IgD-negative memory B cell (primary cell): ENCODE measurements at regions not wholly inside any gene's neighbourhood (a gene's known extent, or its start where the extent isn't known, plus 50 kb on each side); places are given as distances from the start of the nearest gene placed in this dataset.

Experiments used
- H3K27ac Mint-ChIP-seq, 3 donors: one replicate each; pipeline ENCODE4 v1.8.0; 2020 to 2022; ENCODE audit warnings: mild to moderate bottlenecking in 3 of 3, mixed read lengths in 3 of 3, moderate library complexity in 1 of 3
- H3K27me3 Mint-ChIP-seq: one replicate; pipeline ENCODE4 v1.8.0; 2021; ENCODE audit warnings: mixed read lengths
- H3K36me3 Mint-ChIP-seq: one replicate; pipeline ENCODE4 v1.8.0; 2020; ENCODE audit warnings: mild to moderate bottlenecking, mixed read lengths
- H3K4me1 Mint-ChIP-seq, 3 donors: one replicate each; pipeline ENCODE4 v1.8.0; 2020 to 2022; ENCODE audit warnings: mixed read lengths in 3 of 3, mild to moderate bottlenecking in 1 of 3
- H3K4me3 Mint-ChIP-seq, 4 donors: one replicate each; pipeline ENCODE4 v1.8.0; 2020 to 2022; ENCODE audit warnings: mild to moderate bottlenecking in 4 of 4, mixed read lengths in 4 of 4, moderate library complexity in 3 of 4
- H3K9me3 Mint-ChIP-seq, 3 donors: one replicate each; pipeline ENCODE4 v1.8.0; 2020 to 2021; ENCODE audit warnings: mixed read lengths in 3 of 3, mild to moderate bottlenecking in 1 of 3

DNA sequence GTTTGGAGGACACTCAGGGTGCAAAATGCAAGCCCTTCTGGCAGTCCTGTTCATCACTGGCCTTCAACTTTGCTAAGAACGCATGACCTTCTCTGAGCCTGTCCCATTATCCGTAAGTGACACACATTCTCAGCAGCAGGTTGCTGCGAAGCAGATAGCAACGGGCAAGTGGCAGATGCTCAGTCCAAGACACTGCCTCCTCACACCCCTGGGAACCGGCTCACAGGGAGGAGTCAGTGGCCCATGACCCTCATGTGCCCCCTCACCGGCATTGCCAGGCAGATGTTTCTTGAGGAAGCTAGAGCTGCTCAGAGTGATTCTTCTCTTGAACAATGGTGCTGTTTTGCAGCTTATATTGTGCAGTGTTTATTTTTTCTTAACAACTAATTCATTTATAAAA, 737.2 kb upstream of the HS6ST1 start:
- Mint-ChIP-seq H3K27ac (no peak overlapping the region), H3K4me1 (no peaks in the 10 kb centered on the region), H3K36me3 (no peaks in the 10 kb centered on the region), H3K4me3 (no peak overlapping the region), H3K9me3 (peaks cover 0 to 2% (median 0%) of the 10 kb centered on the region in 3 donors), H3K27me3 (peaks cover 6% of the 10 kb centered on the region)

- H3K4me3 Mint-ChIP-seq, result peak overlapping the region in 1 of 4 donors; percentile 79
- H3K27ac Mint-ChIP-seq, result no peak overlapping the region
- H3K4me1 Mint-ChIP-seq, result no peaks in the 10 kb centered on the region
- peaks cover 2% of the 10 kb centered on the region for H3K27me3 Mint-ChIP-seq
- no peaks in the 10 kb centered on the region for H3K36me3 Mint-ChIP-seq
- H3K9me3 Mint-ChIP-seq, result no peaks in the 10 kb centered on the region
Observed at GRCh38 chr2:129056309-129056958, 737.8 kb upstream of the HS6ST1 start.

DNA sequence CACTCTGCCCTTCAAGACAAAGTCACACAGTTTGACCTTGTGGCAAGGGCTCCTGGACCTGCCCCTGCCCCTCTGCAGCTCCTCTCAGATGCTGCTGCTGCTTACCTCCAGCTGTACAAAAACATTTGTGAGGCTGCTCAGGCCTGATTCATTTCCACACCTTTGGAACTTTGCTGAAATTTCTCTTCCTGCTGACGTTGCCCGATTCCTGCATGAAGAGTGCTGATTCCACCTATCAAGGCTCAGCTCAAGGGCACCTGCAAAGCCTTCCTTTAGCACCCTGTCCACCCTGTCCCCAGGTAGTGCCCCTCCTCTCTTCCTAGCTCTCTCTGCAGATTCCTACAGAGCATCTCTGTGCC, 738.3 kb upstream of the HS6ST1 start:
- Mint-ChIP-seq H3K27me3 (peaks cover 2% of the 10 kb centered on the region), H3K9me3 (no peaks in the 10 kb centered on the region), H3K4me3 (peak overlapping the region in 1 of 4 donors; percentile 79), H3K27ac (no peak overlapping the region), H3K4me1 (no peaks in the 10 kb centered on the region), H3K36me3 (no peaks in the 10 kb centered on the region)

DNA sequence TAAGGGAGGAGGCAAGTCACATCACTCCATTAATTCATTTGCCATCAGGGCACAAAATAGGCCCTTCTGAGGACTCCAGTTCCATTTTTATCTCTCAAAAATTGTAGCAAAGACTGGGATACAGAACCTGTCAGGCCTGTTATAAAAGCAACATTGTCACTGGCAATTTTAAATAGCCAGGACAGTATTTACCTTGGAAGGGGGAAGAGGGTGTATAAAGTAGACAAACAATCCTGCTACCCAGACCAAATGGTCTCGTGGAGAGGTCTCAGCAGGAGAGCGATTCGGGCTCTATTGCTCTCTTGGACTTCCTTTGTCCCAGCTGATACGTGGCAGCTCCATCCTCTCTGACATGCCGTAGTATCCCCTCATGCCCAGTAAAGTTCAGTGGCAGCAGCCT, 740.3 kb upstream of the HS6ST1 start:
- Mint-ChIP-seq H3K27ac (no peak overlapping the region), H3K27me3 (no peaks in the 10 kb centered on the region), H3K9me3 (no peaks in the 10 kb centered on the region), H3K36me3 (no peaks in the 10 kb centered on the region), H3K4me1 (no peaks in the 10 kb centered on the region), H3K4me3 (no peak overlapping the region)

DNA sequence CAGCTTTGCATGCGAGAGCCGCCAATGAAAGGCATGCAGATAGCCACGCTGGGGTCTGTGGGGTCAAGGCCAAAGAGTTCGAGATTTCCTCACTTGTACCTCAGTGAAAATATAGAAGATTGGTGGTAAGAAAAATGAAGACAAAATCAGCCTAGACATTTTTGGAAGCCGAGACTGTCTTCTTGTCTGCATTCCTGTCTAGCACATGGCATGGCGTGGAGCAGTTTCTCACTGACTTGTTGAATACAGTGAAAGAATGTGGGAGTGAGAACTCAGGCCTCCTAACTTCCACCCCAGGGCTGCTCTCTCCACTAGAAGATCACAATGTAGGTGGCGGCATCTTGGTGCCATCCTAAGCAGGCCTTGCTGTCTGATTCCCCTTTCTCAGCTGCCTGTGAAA, 740.8 kb upstream of the HS6ST1 start:
- H3K27me3 Mint-ChIP-seq, result no peaks in the 10 kb centered on the region

DNA sequence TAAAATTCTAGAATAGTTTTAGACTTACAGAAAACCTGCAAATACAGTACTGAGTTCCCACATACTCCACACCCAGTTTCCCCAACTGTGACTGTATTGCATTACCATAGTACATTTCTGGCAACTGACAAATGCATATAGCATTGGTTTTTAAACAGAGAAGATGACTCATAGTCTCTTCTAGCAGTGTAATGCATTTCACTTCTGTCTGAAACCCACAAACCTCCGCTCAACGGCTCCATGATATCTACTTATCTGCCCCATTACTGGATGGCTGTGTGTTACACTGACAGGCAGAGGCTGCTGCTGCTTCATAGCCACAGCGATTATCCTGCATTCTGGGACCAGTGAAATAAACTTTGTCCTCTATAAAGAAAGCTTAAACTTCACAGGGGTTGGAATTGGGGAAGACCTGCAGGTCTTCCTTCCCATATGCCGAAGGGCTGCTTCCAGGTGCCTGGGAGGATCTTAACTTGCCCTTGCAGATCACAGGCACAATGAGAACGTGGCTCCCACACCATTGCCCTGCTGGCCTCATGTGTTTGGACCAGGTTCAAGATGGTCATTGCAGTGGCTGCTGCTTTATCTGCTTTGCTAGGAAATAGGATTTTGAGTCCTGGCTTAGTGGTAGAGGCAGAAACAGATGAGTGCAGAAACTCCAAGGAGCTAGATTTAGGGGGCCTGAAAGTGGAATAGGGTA, 742.6 kb upstream of the HS6ST1 start:
- Mint-ChIP-seq H3K9me3 (no peaks in the 10 kb centered on the region), H3K36me3 (no peaks in the 10 kb centered on the region), H3K27me3 (no peaks in the 10 kb centered on the region), H3K27ac (peak overlapping the region in 1 of 3 donors; percentile 9), H3K4me3 (no peak overlapping the region), H3K4me1 (no peaks in the 10 kb centered on the region)

More for the DNA sequence above, 740.8 kb upstream of the HS6ST1 start:
- no peaks in the 10 kb centered on the region for H3K36me3 Mint-ChIP-seq
- no peaks in the 10 kb centered on the region for H3K9me3 Mint-ChIP-seq
- no peaks in the 10 kb centered on the region for H3K4me1 Mint-ChIP-seq
- no peak overlapping the region for H3K4me3 Mint-ChIP-seq
- no peak overlapping the region for H3K27ac Mint-ChIP-seq

DNA sequence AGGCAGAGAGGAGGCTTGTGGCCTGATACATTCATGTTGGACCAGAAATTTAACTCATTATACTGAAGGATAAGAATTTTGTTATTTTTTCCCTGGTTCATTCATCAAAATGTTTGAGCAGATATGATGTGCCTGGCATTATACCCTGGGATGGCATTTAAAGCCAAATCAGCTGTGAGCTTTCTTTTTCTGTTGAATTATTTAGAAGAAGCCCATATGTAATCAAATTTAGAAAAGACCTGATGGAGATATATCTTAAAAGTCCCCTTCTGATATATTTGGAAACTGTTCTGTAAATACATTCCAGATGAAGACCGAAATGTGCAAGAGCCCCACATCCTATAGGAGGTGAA, 743.1 kb upstream of the HS6ST1 start:
- H3K4me1 Mint-ChIP-seq, result no peaks in the 10 kb centered on the region
- H3K4me3 Mint-ChIP-seq, result no peak overlapping the region
- no peak overlapping the region for H3K27ac Mint-ChIP-seq
- no peaks in the 10 kb centered on the region for H3K9me3 Mint-ChIP-seq
- no peaks in the 10 kb centered on the region for H3K27me3 Mint-ChIP-seq
- no peaks in the 10 kb centered on the region for H3K36me3 Mint-ChIP-seq

DNA sequence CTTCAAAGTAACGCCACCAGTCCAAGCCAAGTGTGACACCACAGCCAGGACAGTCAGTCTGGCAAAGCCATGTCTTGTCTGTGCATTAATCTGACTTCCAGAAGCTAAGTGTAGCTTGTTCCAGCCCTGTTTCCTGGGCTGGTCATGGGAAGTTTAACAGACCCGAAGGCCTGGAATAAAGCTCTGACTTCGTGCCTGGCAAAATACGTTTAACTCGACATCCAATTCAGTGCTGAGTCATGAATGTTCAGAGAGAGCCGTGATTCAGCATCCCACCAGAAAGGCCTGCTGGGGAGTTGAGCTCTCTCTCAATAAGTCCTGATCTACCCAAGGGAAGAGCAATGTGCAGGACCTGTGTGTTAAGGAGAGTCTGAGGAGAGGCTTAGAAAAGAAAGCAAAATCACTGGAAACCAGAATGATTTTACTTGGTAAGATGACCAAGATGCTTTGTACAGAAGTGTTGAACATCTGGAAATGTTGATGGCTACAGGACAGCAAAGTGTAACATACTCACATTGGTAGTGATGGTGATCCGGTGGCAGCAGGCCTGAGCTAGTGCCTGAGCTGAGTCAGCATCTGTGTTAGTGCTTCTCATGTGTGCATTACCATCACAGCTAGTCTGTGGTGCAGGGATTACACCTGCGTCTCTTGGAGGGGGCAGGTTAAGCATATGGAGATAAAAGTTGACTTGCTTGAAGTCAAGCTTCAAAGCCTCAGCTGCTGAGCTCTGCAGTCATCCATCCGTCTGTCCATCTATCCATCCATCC, 743.7 kb upstream of the HS6ST1 start:
- Mint-ChIP-seq H3K36me3 (no peaks in the 10 kb centered on the region), H3K4me3 (no peak overlapping the region), H3K27ac (no peak overlapping the region), H3K9me3 (no peaks in the 10 kb centered on the region), H3K4me1 (no peaks in the 10 kb centered on the region), H3K27me3 (no peaks in the 10 kb centered on the region)

DNA sequence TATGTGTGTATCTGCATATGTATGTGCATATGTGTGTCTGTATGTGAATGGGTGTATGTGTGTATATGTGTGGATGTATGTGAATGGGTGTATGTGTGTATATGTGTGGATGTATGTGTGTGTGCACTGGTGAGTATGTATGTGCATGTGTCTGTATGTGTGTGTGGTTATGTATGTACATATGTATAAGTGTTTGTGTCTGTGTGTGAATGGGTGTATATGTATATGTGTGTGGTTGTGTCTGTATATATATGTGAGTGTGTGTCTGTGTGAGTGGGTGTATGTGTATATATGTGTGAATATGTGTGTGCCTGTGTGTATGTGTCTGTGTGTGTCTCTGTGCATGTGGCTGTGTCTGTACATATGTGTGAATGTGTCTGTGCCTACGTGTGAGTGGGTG, 748.4 kb upstream of the HS6ST1 start:
- Mint-ChIP-seq H3K27me3 (no peaks in the 10 kb centered on the region), H3K27ac (no peak overlapping the region), H3K9me3 (no peaks in the 10 kb centered on the region), H3K4me3 (no peak overlapping the region), H3K36me3 (no peaks in the 10 kb centered on the region), H3K4me1 (no peaks in the 10 kb centered on the region)

DNA sequence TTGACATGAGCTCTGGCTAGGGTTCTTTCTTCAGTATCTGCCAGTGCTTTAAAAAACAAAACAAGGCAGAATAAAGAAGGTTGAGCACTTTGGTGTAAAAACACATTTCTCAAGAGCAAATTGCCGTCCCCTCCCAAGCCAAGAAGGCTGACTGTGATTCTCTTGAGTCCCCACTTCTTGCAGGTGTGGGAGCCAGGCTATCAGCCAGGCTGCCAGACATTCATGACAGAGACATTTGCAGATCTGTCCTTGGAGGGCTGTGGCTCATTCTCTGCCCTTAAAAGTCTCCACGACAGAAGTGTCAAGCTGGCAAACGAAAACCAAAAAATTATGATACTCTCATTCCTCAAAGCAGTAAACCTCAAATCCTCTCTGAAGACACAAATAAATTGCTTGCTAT, 749.3 kb upstream of the HS6ST1 start:
- Mint-ChIP-seq H3K36me3 (no peaks in the 10 kb centered on the region), H3K4me1 (no peaks in the 10 kb centered on the region), H3K27ac (no peak overlapping the region), H3K27me3 (no peaks in the 10 kb centered on the region), H3K9me3 (no peaks in the 10 kb centered on the region), H3K4me3 (no peak overlapping the region)

DNA sequence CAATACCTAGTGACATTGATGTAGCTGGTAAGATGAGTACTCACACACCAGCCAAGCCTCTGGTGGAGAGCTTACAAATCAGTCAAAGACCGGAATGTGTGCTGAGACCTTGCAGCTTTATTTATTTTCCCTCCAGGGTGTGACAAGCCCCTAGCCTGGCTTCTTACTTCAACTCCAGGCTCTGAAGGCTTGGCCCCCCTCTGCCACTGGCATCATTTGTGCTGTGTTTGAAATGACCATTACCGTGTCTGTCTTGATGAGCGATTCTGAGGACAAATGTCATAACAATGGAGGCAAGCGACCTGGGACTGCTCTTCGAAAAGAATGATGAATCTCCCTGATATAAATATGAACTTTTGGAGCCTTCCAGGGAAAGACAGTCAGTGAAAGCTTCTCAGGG, 749.9 kb upstream of the HS6ST1 start:
- Mint-ChIP-seq H3K36me3 (no peaks in the 10 kb centered on the region), H3K4me1 (no peaks in the 10 kb centered on the region), H3K9me3 (no peaks in the 10 kb centered on the region), H3K27me3 (no peaks in the 10 kb centered on the region), H3K4me3 (no peak overlapping the region), H3K27ac (no peak overlapping the region)

- Mint-ChIP-seq H3K4me3 (no peak overlapping the region), H3K9me3 (no peaks in the 10 kb centered on the region), H3K4me1 (no peaks in the 10 kb centered on the region), H3K27ac (no peak overlapping the region), H3K27me3 (no peaks in the 10 kb centered on the region), H3K36me3 (no peaks in the 10 kb centered on the region)
Observed at GRCh38 chr2:129069875-129070594, 751.4 kb upstream of the HS6ST1 start.

DNA sequence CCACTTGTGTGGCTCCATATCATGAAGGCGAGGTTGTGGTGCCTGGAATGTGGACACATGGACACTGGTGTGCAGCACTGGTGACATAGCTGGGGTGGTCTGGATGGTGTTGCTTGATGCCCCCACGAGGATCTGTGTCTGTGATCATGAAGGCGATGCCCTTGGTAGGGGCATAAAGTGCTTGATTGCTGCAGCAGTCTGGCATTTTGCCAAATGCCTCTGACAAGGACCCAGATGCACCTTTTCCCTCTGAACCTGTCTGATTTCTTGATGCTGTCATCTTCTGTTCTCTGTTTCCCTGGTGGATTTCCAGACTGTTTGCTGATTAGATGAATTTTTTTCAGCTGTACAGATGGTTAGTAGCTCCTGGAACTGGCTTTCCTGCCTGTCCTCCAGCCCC, 752.0 kb upstream of the HS6ST1 start:
- no peak overlapping the region for H3K27ac Mint-ChIP-seq
- no peaks in the 10 kb centered on the region for H3K36me3 Mint-ChIP-seq
- H3K27me3 Mint-ChIP-seq, result no peaks in the 10 kb centered on the region
- no peaks in the 10 kb centered on the region for H3K9me3 Mint-ChIP-seq
- H3K4me1 Mint-ChIP-seq, result no peaks in the 10 kb centered on the region
- no peak overlapping the region for H3K4me3 Mint-ChIP-seq

DNA sequence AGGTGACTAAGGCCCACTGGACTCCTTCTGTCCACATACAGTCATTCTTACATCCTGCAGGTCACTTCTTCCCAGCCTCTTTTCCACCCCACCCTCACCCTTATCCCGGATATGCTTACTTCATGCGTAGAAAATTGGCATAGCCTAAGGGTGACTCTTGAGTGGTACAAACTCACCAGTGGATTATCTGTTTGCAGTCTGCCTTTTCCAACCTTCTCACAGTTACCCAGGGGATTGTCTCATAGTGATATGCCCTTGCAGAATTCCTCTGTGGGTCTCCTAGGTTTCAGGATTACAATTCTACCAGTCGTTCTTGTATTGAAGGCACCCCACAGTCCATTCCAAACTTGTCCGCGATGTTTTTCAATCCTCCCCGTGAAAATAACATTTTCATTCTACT, 752.9 kb upstream of the HS6ST1 start:
- Mint-ChIP-seq H3K27me3 (peaks cover 3% of the 10 kb centered on the region), H3K4me1 (no peaks in the 10 kb centered on the region), H3K36me3 (no peaks in the 10 kb centered on the region), H3K4me3 (no peak overlapping the region), H3K9me3 (no peaks in the 10 kb centered on the region), H3K27ac (no peak overlapping the region)

- no peaks in the 10 kb centered on the region for H3K4me1 Mint-ChIP-seq
- H3K4me3 Mint-ChIP-seq, result no peak overlapping the region
- H3K27ac Mint-ChIP-seq, result no peak overlapping the region
- peaks cover 3% of the 10 kb centered on the region for H3K27me3 Mint-ChIP-seq
- no peaks in the 10 kb centered on the region for H3K9me3 Mint-ChIP-seq
- no peaks in the 10 kb centered on the region for H3K36me3 Mint-ChIP-seq
Observed at GRCh38 chr2:129074298-129074920, 755.7 kb upstream of the HS6ST1 start.
